ENCODE measurements at regions not wholly inside any gene's neighbourhood (a gene's known extent, or its start where the extent isn't known, plus 50 kb on each side); places are given as distances from the start of the nearest gene placed in this dataset.

DNA sequence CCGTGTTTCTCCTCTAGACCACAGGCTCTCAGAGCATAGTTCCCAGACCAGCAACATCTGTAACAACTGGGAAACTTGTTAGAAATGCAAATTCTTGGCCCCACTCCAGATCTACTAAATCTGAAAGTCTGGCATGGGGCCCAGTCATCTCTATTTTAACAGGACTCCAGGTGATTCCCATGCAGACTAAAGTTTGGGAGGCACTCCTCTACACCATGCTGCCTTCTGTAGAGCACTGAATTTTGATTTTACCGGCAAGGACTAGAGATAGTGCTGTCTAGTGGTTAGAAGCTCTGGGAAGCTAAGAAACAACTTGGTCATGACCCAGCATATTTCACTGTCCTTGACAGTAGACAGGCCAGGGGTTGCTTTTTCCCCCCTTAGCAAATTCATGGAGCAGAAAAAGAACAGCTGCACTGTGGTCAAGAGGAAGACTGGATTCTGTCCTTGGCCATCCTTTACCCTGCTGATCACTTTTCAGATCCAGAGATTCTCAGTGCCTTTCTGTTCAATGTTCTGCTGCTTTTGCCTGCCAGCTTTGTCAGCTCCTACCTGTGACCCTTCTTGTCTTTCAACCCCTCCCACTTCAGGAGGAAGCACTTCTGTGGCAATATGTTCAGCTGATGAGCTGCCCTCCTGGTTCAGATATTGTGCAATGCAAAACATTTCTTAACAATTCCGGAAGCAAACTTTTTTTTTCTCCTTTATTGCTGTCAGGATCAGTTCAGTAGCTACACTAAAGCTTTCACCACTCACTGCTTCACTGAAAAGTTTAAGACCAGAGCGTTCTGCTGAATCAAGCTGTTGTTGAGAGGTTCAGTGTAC is 133.8 kb upstream of the NUDT4 start:
- DNase-seq: peak in 1 of 3 donors; percentile 60

- no peak for DNase-seq
Observed at GRCh38 chr12:93244514-93245077, 133.1 kb upstream of the NUDT4 start.

DNA sequence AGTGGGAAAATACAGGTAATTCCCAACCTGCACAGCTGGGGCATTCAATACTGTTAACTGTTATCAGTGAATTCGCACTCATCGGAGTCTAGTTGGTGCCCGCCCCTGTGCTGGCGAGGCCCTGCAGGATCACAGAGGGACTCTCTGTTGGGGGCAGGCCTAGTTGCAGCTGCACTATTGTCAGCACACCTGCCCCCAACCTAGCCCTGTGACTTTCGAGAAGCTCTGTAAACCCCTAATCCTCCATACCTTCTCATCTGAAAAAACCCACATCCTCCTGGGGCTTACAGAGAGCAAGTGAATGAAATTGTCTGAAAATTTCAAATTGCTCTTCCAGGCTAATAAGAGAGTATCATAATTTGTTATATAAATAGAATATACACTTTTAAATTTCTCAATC is 132.2 kb upstream of the NUDT4 start:
- no peak for DNase-seq

DNA sequence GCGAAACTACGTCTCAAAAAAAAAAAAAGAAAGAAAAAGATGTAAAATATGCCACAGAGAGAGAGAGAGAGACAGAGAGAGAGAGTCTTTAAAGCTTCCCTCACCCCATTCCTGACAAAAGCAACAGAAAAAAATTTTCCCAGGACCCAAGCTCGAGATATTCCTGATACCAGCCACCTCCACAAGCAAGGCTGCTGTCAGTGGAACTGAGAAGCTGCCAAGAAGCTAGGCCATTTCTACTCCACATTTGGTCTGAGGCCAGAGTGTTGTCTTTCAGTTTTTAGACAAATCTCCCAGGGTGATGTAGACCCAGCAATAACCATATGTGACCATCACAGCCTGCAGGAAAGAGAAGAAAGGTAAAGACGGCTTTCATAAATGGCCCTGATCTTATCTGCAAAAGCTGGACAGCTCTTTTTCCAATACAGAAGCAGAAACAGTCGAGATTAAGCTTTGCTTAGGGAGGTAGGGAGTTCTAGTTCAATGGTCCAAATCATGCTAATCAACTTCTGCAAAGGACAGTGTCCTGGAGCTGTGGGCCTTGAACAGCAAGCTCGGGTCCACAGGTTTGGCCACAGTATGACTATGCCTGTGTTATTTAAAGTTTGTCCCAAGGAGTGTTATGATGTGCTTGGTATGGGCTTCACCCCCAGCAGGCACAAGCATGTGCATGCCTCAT is 130.3 kb upstream of the NUDT4 start:
- DNase-seq: peak in 1 of 3 donors; percentile 20

DNA sequence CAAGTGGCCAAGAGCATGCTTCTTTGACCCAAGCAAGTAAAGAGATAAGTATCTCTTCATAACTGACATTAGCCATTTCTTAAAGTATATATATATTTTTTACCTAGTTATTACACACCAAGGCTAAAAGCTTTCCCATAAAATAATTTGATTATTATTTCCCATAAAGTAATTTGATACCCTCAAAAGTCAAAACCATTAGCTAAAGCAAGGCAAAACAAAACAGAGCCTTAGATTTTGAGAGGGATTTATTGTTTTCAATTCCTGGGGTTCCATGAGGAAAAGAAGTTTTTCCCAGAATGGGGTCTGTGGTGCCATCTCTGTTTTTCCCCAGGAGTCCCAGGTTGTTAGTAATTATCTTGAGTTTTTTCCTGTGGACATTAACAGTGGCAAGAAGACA is 125.5 kb upstream of the NUDT4 start:
- no peak for DNase-seq

DNA sequence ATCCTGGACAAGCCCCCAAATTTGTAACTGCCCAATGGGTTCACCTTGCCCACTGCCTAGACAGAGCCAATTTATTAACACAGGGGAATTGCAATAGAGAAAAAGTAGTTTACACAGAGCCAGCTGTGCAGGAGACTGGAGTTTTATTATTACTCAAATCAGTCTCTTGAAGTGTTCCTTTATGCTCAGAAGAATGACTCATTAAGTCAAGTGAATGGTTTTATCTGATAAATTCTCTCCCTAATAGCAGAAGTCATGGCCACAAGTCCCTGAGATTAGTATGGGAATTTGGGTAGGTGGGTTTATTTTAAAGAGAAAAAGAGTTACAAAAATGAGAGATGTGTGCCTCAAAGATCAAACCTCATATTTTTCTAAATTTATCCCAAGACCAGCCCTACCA is 122.8 kb upstream of the NUDT4 start:
- DNase-seq: no peak

DNA sequence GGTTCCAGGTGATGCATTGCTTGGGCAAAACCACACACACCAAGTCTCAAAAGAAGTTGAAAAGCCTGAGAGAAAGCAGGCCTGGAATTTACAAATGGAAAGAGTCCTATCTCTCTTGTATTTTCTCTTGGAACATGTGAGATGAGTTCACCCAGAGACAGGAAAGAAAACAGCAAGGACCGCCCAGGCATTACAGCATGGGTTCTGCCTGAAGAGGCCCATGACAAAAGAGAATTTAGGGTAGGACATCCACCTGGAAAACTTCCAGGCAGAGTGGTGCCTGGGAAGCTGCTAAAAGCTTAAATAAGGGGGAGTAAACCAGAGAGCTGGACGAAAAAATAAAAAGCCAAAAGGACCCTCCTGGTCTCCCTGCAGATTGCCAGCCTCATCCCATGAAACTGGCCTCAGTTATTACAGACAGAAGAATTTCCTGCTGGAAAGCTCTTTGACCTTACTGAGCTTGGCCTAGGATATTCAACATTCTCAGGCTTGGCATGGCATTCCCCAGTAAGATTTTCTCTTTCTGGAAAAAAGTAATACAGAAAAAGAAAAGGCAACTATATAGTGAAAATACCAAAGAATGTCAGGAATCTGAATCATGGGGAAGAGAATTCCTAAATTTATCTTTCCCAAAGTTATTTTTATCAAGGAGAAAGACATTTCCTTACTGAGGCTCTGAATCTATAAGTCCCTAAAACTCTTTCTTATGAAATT is 121.3 kb upstream of the NUDT4 start:
- peak in 1 of 3 donors; percentile 22 for DNase-seq

- no peak for DNase-seq
Observed at GRCh38 chr12:93261505-93262094, 116.1 kb upstream of the NUDT4 start.

DNA sequence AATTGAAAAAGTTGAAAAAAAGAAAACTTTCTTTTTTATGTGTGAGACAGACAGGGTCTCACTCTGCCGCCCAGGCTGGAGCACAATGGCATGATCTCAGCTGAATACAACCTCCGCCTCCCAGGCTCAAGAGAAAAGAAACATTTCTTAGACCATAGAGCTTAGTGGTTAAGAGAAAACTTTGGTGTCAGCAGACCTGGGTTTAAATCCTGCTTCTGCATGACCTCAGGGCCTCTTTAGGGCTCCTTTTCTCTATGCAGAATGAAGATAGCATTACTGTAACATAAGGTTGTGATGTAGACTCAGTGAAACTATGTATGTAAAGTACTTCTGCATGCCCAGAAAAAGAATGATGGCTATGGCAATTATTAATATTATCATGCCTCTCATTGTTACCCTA is 104.7 kb upstream of the NUDT4 start:
- DNase-seq: no peak

GRCh38 chr12:93273834-93274564 is 103.7 kb upstream of the NUDT4 start:
- DNase-seq: no peak

- DNase-seq: no peak
Observed at GRCh38 chr12:93274937-93275336, 102.8 kb upstream of the NUDT4 start.

DNA sequence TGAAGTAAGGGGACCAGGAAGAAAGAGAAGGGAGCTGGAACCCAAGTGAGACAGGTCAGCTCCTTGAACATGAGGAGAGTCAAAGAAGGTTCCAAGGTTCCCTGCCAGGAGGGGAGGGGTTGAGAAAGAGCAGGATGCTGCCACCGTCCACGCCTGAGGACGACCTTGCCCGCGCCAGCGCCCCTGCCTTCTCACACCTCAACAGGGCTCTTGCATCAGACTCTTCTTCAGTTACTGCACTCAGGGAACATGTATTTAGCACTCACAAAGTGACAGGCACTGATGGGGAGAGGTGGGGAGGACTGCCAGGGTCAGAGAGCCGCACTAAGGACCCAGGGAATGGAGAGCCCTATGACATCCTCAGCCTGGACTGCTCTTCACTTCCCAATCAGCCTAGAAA is 102.1 kb upstream of the NUDT4 start:
- no peak for DNase-seq

GRCh38 chr12:93279565-93280412 is 97.9 kb upstream of the NUDT4 start:
- peak in 1 of 3 donors; percentile 13 for DNase-seq

GRCh38 chr12:93287149-93287548 is 90.6 kb upstream of the NUDT4 start:
- no peak for DNase-seq

- DNase-seq: peak in 2 of 3 donors; percentile 46 to 59
Observed at GRCh38 chr12:93288626-93289025, 89.1 kb upstream of the NUDT4 start.

DNA sequence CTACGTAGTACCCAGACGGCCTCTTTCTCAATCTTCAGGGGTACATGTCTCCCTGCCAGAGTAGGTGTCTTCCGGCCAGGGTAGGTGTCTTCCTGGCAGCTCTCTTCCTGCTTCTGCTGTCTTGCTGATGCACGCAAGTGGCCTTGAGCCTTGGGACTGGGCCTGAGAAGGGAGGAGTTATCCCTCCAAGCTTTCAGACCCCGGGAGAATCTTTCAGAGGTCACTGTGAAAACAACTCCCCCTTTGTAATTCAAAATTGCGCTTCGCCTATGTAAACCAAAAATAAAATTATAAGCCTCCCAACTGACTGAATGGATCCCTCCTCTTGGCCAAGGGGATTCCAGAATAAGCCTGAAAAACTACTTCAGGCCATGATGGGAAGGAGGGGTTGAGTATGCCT is 87.3 kb upstream of the NUDT4 start:
- no peak for DNase-seq

GRCh38 chr12:93292213-93292612 is 85.5 kb upstream of the NUDT4 start:
- DNase-seq: no peak

- DNase-seq: no peak
Observed at GRCh38 chr12:93292731-93293566, 84.8 kb upstream of the NUDT4 start.

- no peak for DNase-seq
Observed at GRCh38 chr12:93297032-93297431, 80.7 kb upstream of the NUDT4 start.

Data from muscle of back (tissue), 3 donors.